HG02588 (cell line): ENCODE measurements at regions not wholly inside any gene's neighbourhood (a gene's known extent, or its start where the extent isn't known, plus 50 kb on each side); places are given as distances from the start of the nearest gene placed in this dataset.
"Not testable (repeated sequence)": the region's sequence is repeated elsewhere in the genome, so short reads cannot be mapped to it uniquely, and the experiment has no call there.

Experiments used
- ATAC-seq: cut with Tn5 transposase; IDR thresholded peaks from one replicate; pipeline ENCODE4 v1.9.1; 2021; ENCODE audit warnings: mild to moderate bottlenecking, moderate library complexity; ENCODE audit not compliant: unreplicated experiment

DNA sequence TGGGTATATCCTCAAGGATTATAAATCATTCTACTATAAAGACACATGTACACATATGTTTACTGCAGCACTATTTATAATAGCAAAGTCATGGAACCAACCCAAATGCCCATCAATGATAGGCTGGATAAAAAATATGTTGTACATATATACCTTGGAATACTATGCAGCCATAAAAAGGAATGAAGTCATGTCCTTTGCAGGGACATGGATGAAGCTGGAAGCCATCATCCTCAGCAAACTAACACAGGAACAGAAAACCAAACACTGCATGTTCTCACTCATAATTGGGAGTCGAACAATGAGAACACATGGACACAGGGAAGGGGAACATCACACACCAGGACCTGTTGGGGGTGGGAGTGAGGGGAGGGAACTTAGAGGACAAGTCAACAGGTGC, 715.0 kb upstream of the ADGRB3 start:
- not testable (repeated sequence) for ATAC-seq

DNA sequence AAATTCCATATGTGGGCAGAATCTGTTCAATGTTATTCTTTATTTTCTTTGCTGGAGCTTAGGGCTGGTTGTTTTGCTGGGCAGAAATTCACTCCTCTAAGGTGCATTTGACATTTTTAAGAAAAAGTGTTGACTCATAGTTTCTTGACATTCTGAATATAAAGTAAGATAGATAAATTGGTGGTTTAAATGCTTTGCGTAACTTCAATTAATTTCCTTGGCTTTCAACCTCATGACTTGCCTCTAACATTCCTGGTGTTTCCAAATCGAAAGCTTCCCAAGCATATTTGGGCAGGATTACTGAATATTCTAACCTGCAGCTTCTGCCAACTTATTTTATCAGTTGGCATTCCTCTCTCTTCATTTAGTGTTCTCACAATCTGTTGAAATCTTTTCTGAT, 718.7 kb upstream of the ADGRB3 start:
- no peak for ATAC-seq

DNA sequence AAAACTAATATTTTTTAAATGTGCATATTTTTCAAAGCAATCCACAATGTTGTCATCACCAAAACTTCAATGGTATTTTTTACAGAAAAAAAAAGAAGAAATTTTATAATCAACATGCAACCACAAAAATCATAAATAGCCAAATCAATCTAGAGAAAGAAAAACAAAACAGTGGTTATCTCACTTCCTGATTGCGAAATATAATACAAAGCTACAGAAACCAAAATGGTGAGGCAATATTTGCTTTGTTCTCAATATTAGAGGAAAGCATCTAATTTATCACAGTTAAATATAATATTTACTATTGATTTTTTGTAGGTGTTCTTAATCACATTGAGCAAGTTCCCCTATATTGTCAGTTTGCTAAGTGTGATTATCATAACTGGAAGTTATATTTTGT, 720.7 kb upstream of the ADGRB3 start:
- no peak for ATAC-seq

DNA sequence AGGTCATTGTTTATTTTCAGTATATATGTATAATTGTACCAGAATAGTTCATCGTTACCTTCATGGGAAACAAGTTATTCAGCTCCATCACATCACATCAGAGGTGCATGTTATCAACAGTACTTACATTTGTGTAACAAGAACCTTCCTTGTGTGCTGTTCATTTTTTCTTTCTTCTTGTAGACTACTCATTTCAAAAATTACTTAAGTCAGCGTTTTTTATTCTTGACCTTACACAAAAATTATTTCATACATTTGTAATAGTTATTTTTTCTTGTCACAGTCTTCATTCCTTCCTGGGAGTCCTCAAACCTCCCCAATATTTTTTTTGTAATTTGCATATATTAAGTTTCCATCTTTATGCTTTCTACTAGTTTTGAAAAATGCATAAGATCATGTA, 725.7 kb upstream of the ADGRB3 start:
- ATAC-seq, result no peak

DNA sequence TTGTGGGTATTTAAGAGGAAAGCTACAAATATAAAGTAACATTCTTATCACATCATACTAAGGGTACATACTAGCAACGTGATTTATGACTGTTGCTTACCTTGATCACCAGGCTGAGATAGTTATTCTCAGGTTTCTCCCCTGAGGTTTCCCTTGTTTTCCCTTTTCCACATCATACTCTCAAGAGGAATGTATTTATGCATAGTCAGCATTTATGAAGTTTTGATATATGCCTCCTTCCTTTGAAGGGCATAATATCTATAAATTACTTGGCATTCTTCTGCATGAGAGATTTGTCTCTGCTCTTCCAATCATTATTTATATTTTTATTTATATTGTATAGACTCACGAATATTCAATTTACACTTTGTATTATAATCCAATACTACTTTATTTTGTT, 726.7 kb upstream of the ADGRB3 start:
- ATAC-seq, result no peak

DNA sequence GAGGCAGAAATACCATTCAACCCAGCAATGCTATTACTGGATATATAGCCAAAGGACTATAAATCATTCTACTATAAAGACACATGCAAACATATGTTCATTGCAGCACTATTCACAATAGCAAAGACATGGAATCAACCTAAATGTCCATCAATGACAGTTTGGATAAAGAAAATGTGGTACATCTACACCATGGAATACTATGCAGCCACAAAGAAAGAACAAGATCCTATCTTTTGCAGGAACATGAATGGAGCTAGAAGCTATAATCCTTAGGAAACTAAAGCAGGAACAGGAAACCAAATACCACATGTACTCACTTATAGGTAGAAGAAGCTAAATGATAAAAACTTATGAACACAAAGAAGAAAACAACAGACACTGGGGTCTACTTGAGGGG, 730.3 kb upstream of the ADGRB3 start:
- ATAC-seq, result not testable (repeated sequence)

DNA sequence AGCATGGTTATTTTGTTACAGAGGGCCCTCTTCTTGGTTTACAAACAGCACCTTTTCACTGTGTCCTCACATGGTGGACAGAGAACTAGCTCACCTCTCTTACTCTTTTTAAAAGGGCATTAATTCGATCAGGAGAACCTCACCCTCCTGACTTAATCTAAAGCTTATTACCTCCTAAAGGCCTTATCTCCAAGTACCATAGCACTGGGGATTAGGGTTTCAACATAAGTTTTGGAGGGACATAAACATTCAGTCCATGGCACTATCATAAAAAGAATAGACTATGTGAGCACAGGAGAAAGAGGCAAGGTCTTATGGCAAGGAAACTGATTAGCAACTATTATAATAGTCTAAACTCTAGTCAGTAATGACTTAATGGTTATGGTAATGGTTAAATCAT, 736.2 kb upstream of the ADGRB3 start:
- no peak for ATAC-seq

DNA sequence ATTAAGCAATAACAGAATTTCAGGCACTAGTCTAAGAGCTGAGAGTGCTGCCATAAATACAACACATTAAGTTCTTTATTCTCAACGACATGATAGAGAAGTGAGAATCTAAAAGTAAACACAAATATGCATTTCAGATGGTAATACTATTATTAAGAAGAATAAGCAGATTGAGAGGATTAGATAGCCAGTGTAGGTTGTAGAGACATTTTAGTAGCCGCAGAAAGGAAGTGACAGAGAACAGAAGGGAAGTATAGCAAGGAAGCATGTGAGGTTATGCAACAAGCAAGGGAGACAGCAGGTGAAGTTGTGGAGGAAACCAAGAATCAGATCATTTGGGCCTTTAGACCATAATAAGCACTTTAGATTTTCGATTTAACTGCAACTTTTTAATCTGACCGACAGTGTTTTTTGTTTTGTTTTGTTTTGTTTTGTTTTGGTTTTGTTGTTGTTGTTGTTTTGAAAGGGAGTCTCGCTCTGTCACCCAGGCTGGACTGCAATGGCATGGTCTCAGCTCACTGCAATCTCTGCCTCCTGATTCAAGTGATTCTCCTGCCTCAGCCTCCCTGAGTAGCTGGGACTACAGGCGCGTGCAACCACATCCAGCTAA, 737.0 kb upstream of the ADGRB3 start:
- ATAC-seq, result no peak

DNA sequence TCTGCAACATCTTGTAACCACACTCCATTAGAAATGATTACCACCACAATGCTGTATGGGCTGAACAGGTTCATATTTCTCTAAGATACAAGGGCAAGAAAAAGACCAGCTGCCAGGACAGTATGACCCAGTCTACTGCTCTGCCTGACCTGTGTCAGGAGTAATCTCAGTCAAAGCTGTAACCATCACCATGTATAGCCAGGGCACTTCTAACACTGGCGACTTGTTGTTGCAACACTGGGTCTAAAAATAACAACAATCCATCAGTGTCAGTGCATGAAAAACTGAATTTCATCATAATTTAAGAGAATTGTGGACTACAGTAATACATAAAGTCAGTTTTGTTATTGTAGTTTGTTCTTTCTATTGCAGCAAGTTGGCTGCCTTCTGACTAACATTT, 738.6 kb upstream of the ADGRB3 start:
- ATAC-seq, result no peak

DNA sequence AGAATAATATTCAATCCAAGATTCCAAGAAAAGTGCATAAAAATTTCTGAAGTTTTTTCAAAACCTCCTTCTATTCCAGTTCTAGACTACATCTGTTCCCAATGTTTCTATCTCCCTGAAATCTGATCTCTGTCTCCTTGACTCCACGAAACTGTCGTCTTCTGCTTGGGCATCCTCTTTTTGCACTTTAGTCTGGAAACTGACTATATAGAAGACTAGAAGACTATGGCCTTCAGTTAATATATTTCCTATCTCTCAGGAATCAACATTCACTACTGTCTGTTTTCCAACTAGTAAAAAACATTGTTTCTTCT, 745.4 kb upstream of the ADGRB3 start:
- no peak for ATAC-seq

DNA sequence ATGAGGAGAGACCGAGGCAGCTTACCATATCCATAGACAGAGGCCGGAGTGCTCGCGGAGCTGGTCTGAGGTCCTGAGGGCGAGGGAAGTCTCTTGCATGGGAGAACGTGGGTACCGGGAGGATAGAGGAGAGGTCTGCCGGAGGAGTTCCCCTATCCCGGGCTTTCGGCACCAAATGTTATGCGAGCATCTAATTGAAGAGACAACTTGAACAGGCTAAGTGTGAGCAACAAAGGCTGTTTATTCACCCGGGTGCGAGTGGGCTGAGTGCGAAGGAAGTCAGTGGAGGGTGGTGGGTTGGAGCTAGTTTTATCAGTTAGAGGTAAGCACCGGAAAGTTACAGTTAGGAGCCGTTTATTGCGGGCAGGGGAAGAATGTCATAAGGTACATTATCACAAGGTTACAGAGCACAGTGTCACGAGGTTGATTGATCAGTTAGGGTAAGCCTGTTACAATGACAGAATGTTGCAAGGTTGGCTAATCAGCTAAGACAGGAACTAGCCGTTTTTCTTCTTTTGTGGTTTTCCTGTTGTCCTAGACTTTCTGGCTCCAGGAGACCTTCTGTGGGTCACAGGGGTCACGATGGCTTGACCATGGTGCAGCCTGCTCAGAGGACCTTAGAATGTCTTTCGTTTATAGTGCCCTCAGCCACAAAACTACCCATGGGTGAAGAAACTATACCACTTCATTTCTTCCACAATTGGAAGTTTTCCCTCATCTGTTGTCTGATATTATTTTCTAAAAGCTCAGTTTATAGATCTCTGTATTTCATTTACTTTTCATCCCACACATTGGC, 746.0 kb upstream of the ADGRB3 start:
- ATAC-seq, result no peak

DNA sequence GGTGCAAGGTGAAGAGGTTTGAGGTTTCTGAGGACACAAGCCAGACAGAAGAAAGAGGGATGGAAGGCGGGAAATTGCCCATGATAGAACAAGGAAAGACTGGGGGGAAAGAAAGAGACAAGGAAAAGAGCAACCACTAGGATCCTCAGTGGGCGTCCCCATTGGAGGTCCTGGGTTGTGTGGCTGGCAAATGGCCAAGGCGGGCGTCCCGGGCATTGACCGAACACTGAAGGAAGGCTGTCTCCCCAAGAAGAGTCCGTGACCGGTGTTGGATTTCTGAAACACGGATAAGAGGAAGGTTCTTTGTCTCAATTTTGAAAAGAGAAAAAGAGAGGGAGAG, 746.6 kb upstream of the ADGRB3 start:
- ATAC-seq, result no peak

DNA sequence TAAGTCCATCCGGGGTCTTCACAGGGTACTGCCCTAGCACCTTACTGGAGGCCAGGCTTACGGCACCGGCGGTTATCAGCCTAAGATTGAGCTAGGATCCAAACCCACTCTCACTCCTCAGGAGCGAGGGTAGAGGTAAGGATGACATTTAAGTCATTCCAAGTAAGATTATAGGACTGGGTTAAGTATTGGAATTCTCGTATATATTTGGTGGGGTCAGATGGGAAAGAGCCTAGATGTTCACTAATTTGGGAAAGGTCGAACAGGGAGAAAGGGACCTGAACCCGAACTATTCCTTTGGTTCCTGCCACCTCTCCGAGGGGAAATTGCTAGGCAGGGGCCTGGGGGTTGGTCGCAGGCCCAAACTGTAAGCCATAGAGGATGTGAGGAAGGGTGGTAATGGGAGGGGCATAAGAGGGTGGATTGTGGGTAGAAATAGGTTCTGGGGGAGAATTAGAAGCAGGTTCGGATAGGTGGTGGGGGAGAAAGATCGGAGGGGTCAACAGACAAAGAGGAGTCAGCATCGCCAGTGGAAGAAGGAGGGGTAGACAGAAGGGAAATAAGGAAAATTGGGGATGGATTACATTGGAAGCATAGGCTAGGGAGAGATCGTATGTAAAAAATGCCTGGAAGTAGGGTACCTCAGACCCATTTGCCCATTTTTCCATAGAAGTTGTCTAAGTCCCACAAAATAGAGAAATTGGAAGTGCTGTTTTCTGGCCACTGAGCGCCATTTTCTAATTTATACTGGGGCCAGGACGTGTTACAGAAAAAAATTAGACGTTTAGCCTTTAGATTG, 747.1 kb upstream of the ADGRB3 start:
- no peak for ATAC-seq

DNA sequence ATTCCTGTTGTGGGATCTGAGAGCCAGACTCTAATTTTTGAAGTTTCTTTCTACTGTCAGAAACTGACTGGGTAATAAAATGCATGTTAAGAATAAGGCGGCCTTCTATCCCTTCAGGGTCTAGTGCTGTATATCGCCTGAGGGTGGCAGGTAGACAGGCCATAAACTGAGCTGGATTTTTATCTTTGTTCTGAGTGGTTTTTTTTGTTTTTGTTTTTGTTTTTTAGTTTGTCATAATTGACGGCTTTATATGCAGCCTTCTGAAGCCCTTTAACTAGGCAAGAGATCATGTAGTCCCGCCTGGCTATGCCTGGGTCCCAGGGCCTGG, 747.7 kb upstream of the ADGRB3 start:
- no peak for ATAC-seq

DNA sequence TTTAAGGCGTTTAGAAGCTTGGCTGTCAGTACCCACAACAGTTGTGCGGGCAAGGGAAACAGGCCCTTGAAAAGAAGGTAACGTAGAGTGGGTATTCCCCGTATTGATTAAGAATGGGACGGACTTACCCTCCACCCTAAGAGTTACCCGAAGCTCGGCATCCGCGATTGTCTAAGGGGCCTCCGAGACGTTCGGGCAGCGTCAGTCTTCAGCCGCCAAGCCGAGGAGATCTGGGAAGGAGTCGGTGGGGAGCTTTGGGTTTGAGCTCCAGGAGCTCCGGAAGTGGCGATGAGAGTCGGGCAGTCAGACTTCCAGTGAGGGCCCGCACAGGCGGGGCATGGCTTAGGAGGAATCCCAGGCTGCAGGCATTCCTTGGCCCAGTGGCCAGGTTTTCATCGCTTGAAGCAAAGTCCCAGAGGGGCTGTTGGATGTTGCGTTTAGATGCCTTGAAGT, 748.2 kb upstream of the ADGRB3 start:
- ATAC-seq, result no peak

DNA sequence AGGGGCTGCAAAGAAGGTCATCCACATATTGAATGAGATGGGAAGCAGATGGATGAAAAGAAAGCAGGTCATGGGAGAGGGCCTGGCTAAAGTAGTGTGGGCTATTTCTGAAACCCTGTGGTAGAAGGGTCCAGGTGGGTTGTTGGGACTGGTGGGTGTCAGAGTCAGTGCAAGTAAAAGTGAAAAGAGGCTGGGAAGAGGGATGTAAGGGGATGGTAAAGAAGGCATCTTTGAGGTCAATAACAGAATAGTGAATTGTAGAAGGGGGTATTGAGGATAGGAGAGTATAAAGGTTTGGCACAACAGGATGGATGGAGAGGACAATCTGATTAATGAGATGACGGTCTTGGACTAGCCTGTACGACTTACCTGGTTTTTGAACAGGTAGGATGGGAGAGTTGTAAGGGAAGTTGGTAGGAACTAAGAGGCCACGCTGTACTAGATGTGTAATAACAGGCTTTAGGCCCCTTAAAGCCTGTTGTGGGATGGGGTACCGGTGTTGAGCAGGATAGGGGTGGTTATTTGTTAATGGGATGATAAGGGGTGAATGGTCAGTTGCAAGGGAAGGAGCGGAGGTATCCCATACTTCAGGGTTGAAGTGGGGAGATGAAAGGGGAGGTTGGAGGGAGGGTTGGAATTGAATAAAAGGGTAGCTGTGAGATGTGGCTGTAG, 748.9 kb upstream of the ADGRB3 start:
- ATAC-seq, result no peak

DNA sequence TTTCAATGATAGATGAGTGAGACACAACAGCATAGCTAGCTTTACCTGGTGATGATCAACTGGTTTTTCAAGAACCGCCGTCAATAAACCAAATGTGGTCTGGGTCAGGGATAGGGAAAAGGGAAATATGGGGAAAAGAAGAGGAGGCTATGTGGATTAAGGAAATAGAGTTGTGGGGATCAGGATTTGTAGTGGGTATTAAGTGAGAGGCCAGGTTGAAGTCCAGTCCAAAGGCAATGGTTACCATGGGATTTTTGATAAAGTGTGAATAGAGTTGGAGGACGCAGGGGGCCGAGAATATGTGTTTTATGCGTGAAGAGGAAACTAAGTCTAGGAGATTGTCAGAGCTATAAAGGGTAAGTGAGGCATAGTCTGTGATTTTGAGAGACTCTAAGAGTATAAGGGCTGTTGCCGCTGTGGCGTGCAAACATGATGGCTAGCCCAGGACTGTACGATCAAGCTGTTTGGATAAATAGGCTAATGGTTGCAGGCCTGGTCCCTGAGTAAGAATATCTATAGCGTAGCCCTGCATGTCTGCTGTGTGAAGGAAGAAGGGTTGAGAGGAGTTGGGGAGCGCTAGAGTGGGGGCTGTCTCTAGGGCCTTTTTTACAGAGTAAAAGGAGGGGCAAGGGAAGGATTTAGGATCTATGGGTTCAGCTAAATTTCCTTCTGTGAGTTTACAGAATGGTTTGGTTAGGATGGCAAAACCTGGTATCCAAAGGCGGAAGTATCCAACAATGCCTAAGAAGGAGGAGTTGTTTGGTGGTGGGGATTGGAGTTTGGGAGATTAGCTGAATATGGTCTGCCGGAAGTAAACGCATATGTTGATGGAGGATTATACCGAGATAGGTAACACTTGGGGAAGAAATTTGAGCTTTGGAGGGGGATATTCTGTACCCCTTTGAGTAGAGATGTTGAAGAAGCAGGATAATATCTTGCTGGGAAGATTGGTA, 749.7 kb upstream of the ADGRB3 start:
- no peak for ATAC-seq

DNA sequence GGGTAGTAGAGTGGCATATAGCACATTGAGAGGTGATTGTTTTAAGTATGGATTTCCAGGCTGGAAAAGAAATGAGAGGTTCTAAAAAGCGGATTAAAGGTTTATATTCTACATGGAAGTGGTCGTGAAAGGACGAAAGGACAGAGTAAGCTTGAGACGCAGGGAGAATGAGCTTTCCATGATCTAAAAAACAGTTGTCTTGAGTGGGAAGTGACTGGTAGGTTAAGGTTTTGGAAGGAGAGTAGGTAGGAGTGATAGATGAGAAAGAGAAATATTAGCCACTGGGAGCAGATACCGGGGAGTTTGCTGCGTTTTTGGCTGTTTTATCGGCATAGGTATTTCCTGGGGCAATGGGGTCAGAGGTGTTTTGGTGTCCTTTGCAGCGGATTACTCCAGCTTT, 750.6 kb upstream of the ADGRB3 start:
- ATAC-seq, result no peak

DNA sequence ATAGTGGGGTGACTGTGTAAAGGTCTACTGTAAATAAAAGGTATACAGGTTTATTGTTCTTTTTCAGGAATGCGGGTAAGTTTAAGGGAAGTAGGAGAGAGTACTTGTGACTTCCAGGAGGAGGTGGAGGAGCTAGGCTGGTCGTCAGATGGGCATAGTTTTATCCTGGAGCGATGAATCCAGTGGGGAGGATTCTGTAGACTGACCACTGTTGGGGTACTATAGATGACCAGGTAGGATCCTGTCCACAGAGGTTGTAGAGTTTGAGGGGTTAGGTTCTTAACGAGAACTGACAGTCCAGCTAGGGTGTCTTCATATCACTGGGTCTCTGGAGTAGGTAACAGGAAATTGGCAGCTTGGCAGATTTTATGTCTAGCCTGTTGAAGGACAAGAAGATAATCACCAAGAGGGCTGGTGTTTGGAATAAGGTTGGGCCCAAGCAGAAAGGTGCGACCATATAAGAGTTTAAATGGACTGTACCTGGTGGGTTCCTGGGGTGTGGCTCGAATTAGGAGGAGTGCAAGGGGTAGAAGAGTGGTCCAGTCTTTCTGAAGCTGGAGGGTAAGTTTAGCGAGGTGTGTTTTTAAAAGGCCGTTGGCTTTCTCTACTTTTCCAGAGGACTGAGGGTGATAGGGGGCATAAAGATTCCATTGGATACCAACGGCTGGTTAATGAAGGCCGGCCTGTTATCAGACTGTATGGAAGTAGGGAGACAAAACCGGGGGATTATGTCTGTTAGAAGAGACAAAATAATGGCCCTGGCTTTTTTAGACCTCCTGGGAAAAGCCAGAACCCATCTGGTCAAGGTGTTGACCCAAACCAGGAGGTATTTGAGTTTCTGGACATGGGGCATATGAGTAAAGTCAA, 751.3 kb upstream of the ADGRB3 start:
- no peak for ATAC-seq
